RWPE2 (cell line): ENCODE measurements at regions not wholly inside any gene's neighbourhood (a gene's known extent, or its start where the extent isn't known, plus 50 kb on each side); places are given as distances from the start of the nearest gene placed in this dataset.

Source experiments
- ATAC-seq: fragments of 200-7000 bp; cut with Tn5 transposase; 3 replicates; pipeline ENCODE4 v1.9.1; 2021; ENCODE audit warnings: low read depth
- DNase-seq: peaks from one replicate; pipeline ENCODE4 v3.0.0-alpha.2; 2020; ENCODE audit warnings: low spot score
- H3K27ac ChIP-seq: fragments of 450-650 bp; 2 replicates; pipeline ENCODE4 v1.5.1; 2017; ENCODE audit warnings: mild to moderate bottlenecking; ENCODE audit not compliant: poor library complexity, severe bottlenecking
- H3K27me3 ChIP-seq: fragments of 250-450 bp; sonication (Bioruptor Pico); 2 replicates; pipeline ENCODE4 v1.5.1; 2021; ENCODE audit warnings: mild to moderate bottlenecking, moderate library complexity; ENCODE audit not compliant: insufficient read depth, poor library complexity, severe bottlenecking
- H3K36me3 ChIP-seq: fragments of 250-450 bp; sonication (Bioruptor Pico); 2 replicates; pipeline ENCODE4 v1.5.1; 2020; ENCODE audit warnings: low read depth, mild to moderate bottlenecking, moderate library complexity
- H3K4me1 ChIP-seq: fragments of 250-450 bp; sonication (Bioruptor Pico); 2 replicates; pipeline ENCODE4 v1.5.1; 2021; ENCODE audit warnings: mild to moderate bottlenecking, moderate library complexity; ENCODE audit not compliant: insufficient read depth, poor library complexity, severe bottlenecking
- H3K4me3 ChIP-seq: fragments of 250-450 bp; sonication (Bioruptor Pico); 2 replicates; pipeline ENCODE4 v1.5.1; 2021; ENCODE audit warnings: mild to moderate bottlenecking, moderate library complexity; ENCODE audit not compliant: severe bottlenecking
- H3K9me3 ChIP-seq: fragments of 250-450 bp; sonication (Bioruptor Pico); 2 replicates; pipeline ENCODE4 v1.5.1; 2021; ENCODE audit warnings: mild to moderate bottlenecking, moderate library complexity; ENCODE audit not compliant: severe bottlenecking
- CTCF ChIP-seq: fragments of 450-650 bp; IDR thresholded peaks from one replicate; pipeline ENCODE4 v1.5.1; 2017; ENCODE audit warnings: mild to moderate bottlenecking, moderate library complexity; ENCODE audit not compliant: poor library complexity, severe bottlenecking

- no peak for DNase-seq
- ATAC-seq, result no peak
- Histone ChIP-seq H3K27ac (no peak overlapping the region), H3K9me3 (no peaks in the 10 kb centered on the region), H3K4me3 (no peak overlapping the region), H3K36me3 (no peaks in the 10 kb centered on the region), H3K4me1 (peaks cover 3% of the 10 kb centered on the region), H3K27me3 (no peaks in the 10 kb centered on the region)
- no peak for TF ChIP-seq CTCF
Observed at GRCh38 chr7:81433206-81433605, 336.6 kb downstream of the HGF start.

GRCh38 chr7:81430761-81431160 lies 339.1 kb downstream of the HGF start:
- DNase-seq (no peak), ATAC-seq (no peak)
- Histone ChIP-seq H3K4me3 (no peak overlapping the region), H3K4me1 (peaks cover 3% of the 10 kb centered on the region), H3K36me3 (no peaks in the 10 kb centered on the region), H3K27me3 (no peaks in the 10 kb centered on the region), H3K9me3 (no peaks in the 10 kb centered on the region), H3K27ac (no peak overlapping the region)
- no peak for TF ChIP-seq CTCF

GRCh38 chr7:81430150-81430549 lies 339.7 kb downstream of the HGF start:
- ATAC-seq, result no peak

GRCh38 chr7:81427461-81427860 lies 342.4 kb downstream of the HGF start:
- TF ChIP-seq CTCF, result no peak
- Histone ChIP-seq H3K9me3 (no peaks in the 10 kb centered on the region), H3K4me1 (no peaks in the 10 kb centered on the region), H3K4me3 (no peak overlapping the region), H3K36me3 (no peaks in the 10 kb centered on the region), H3K27ac (no peak overlapping the region), H3K27me3 (no peaks in the 10 kb centered on the region)
- ATAC-seq (no peak), DNase-seq (no peak)

More at GRCh38 chr7:81430150-81430549, 339.7 kb downstream of the HGF start:
- no peaks in the 10 kb centered on the region for H3K36me3 ChIP-seq
- TF ChIP-seq CTCF, result no peak
- no peak overlapping the region for H3K27ac ChIP-seq
- DNase-seq, result no peak
- H3K27me3 ChIP-seq, result no peaks in the 10 kb centered on the region
- H3K4me1 ChIP-seq, result peaks cover 3% of the 10 kb centered on the region
- H3K9me3 ChIP-seq, result no peaks in the 10 kb centered on the region
- H3K4me3 ChIP-seq, result no peak overlapping the region

- Histone ChIP-seq H3K36me3 (no peaks in the 10 kb centered on the region), H3K4me3 (no peak overlapping the region), H3K9me3 (no peaks in the 10 kb centered on the region), H3K27me3 (no peaks in the 10 kb centered on the region), H3K27ac (no peak overlapping the region), H3K4me1 (no peaks in the 10 kb centered on the region)
- no peak for ATAC-seq
- DNase-seq, result no peak
- no peak for TF ChIP-seq CTCF
Observed at GRCh38 chr7:81420526-81421226, 349.2 kb downstream of the HGF start.
